ENCODE measurements at regions not wholly inside any gene's neighbourhood (a gene's known extent, or its start where the extent isn't known, plus 50 kb on each side); places are given as distances from the start of the nearest gene placed in this dataset.
"Not testable (repeated sequence)": the region's sequence is repeated elsewhere in the genome, so short reads cannot be mapped to it uniquely, and the experiment has no call there.

GRCh38 chr2:234382131-234382530 is 114.8 kb downstream of the ARL4C start:
- Histone ChIP-seq H2AFZ (ENCODE audit: low read length) (no peak overlapping the region), H2BK15ac (ENCODE audit: low read depth, low read length) (no peak overlapping the region), H3K79me2 (ENCODE audit: insufficient read depth, low read length) (no peaks in the 10 kb centered on the region), H3K4ac (ENCODE audit: low read depth, low read length) (no peak overlapping the region), H4K91ac (ENCODE audit: insufficient read length, low read depth, low read length) (no peak overlapping the region), H3K4me1 (ENCODE audit: insufficient read depth, low read length) (0 out of 2 replicates have a peak, but pooled peaks cover 3% of the 10 kb centered on the region), H3K56ac (ENCODE audit: insufficient read length, low read depth, low read length) (no peak overlapping the region), H4K8ac (replicated peaks; ENCODE audit: insufficient read length, low read depth, low read length) (no peak overlapping the region), H2BK12ac (ENCODE audit: insufficient read length, low read depth, low read length) (no peak overlapping the region), H3K79me1 (ENCODE audit: insufficient read depth, low read depth, low read length, poor library complexity, severe bottlenecking) (no peaks in the 10 kb centered on the region), H2AK5ac (ENCODE audit: insufficient read length, low read length) (no peak overlapping the region), H3K27me3 (ENCODE audit: insufficient read depth, low read length) (no peaks in the 10 kb centered on the region), H4K20me1 (ENCODE audit: control insufficient read depth, insufficient read depth, insufficient read length) (no peaks in the 10 kb centered on the region), H3K4me2 (ENCODE audit: insufficient read depth, insufficient read length, low read length) (no peak overlapping the region), H2BK5ac (ENCODE audit: insufficient read length, low read length) (no peak overlapping the region), H3T11ph (ENCODE audit: low read length) (no peak overlapping the region), H3K9me3 (ENCODE audit: control insufficient read depth, low read depth, low read length) (no peaks in the 10 kb centered on the region), H3K23ac (ENCODE audit: insufficient read length, low read depth, low read length) (no peak overlapping the region), H4K5ac (ENCODE audit: insufficient read length, low read depth, low read length) (no peak overlapping the region), H2BK120ac (ENCODE audit: low read depth, low read length, poor library complexity, severe bottlenecking) (no peak overlapping the region), H3K27ac (ENCODE audit: insufficient read length, low read depth, low read length) (no peak overlapping the region), H3K23me2 (ENCODE audit: insufficient read length, low read depth, low read length, poor library complexity, severe bottlenecking) (no peaks in the 10 kb centered on the region), H3K18ac (ENCODE audit: insufficient read length, low read depth, low read length) (no peak overlapping the region), H3K14ac (ENCODE audit: insufficient read depth, low read length) (no peak overlapping the region), H3K9ac (ENCODE audit: extremely low read depth, insufficient read length, low read length) (no peak overlapping the region), H2BK20ac (ENCODE audit: low read depth, low read length, poor library complexity, severe bottlenecking) (no peak overlapping the region)
- Mint-ChIP-seq H3K27me3 (ENCODE audit: low read depth) (peaks cover 9% of the 10 kb centered on the region), H3K4me1 (peaks cover 9 to 11% of the 10 kb centered on the region in 2 experiments), H3K27ac (no peak overlapping the region), H3K4me3 (no peak overlapping the region), H3K9me3 (peaks cover 4 to 10% of the 10 kb centered on the region in 2 experiments; a peak in 4 of 5 replicates), H3K36me3 (ENCODE audit: insufficient read depth in 1 of 3, low read depth in 3 of 3) (peaks cover 2 to 9% (median 7%) of the 10 kb centered on the region in 3 experiments; a peak in 6 of 7 replicates)
- TF ChIP-seq CTCF (conservative IDR thresholded peaks at IDR 0.05) = no peak
- DNase-seq = no peak

- not testable (repeated sequence) for H2BK20ac ChIP-seq (ENCODE audit: low read depth, low read length, poor library complexity, severe bottlenecking); H3K27ac Mint-ChIP-seq; H3K56ac ChIP-seq (ENCODE audit: insufficient read length, low read depth, low read length); H3K14ac ChIP-seq (ENCODE audit: insufficient read depth, low read length); H2BK5ac ChIP-seq (ENCODE audit: insufficient read length, low read length); H3K23ac ChIP-seq (ENCODE audit: insufficient read length, low read depth, low read length); H3K27ac ChIP-seq (ENCODE audit: insufficient read length, low read depth, low read length); H4K91ac ChIP-seq (ENCODE audit: insufficient read length, low read depth, low read length); H3K4me1 ChIP-seq (ENCODE audit: insufficient read depth, low read length); H3K79me2 ChIP-seq (ENCODE audit: insufficient read depth, low read length); H3K4me3 Mint-ChIP-seq; H3K27me3 ChIP-seq (ENCODE audit: insufficient read depth, low read length); H2BK120ac ChIP-seq (ENCODE audit: low read depth, low read length, poor library complexity, severe bottlenecking); H4K5ac ChIP-seq (ENCODE audit: insufficient read length, low read depth, low read length); H3T11ph ChIP-seq (ENCODE audit: low read length); H2BK12ac ChIP-seq (ENCODE audit: insufficient read length, low read depth, low read length); H3K9ac ChIP-seq (ENCODE audit: extremely low read depth, insufficient read length, low read length); H3K36me3 Mint-ChIP-seq (ENCODE audit: insufficient read depth in 1 of 3, low read depth in 3 of 3); DNase-seq; H4K8ac ChIP-seq (replicated peaks; ENCODE audit: insufficient read length, low read depth, low read length); H3K9me3 ChIP-seq (ENCODE audit: control insufficient read depth, low read depth, low read length); H2BK15ac ChIP-seq (ENCODE audit: low read depth, low read length); H4K20me1 ChIP-seq (ENCODE audit: control insufficient read depth, insufficient read depth, insufficient read length); H3K4ac ChIP-seq (ENCODE audit: low read depth, low read length); H3K23me2 ChIP-seq (ENCODE audit: insufficient read length, low read depth, low read length, poor library complexity, severe bottlenecking); H3K27me3 Mint-ChIP-seq (ENCODE audit: low read depth); H3K4me2 ChIP-seq (ENCODE audit: insufficient read depth, insufficient read length, low read length); H3K79me1 ChIP-seq (ENCODE audit: insufficient read depth, low read depth, low read length, poor library complexity, severe bottlenecking); H2AK5ac ChIP-seq (ENCODE audit: insufficient read length, low read length); H2AFZ ChIP-seq (ENCODE audit: low read length); H3K18ac ChIP-seq (ENCODE audit: insufficient read length, low read depth, low read length); H3K9me3 Mint-ChIP-seq
- peaks cover 9 to 11% of the 10 kb centered on the region in 2 experiments for H3K4me1 Mint-ChIP-seq
- WGBS (ENCODE audit: extremely low coverage, insufficient read length, low lambda C conversion rate) = no CpG with 5 or more reads among the region's 2 CpGs
Observed at GRCh38 chr2:234378958-234379357, 117.9 kb downstream of the ARL4C start.

Data from H9 (cell line).